Hepatic stellate cell (primary cell): ENCODE measurements at regions not wholly inside any gene's neighbourhood (a gene's known extent, or its start where the extent isn't known, plus 50 kb on each side); places are given as distances from the start of the nearest gene placed in this dataset.

Experiments used
- DNase-seq: peaks from one replicate; pipeline ENCODE4 v3.0.0; 2011; ENCODE audit warnings: low spot score

GRCh38 chr15:96222981-96223380, 107.5 kb upstream of the NR2F2 start:
- no peak for DNase-seq

GRCh38 chr15:96223939-96224338, 106.6 kb upstream of the NR2F2 start:
- no peak for DNase-seq

- DNase-seq, result no peak
Measured at GRCh38 chr15:96225642-96226259, 104.7 kb upstream of the NR2F2 start.

GRCh38 chr15:96230526-96231181, 99.8 kb upstream of the NR2F2 start:
- DNase-seq, result no peak

- DNase-seq, result no peak
Measured at GRCh38 chr15:96232335-96232734, 98.2 kb upstream of the NR2F2 start.

- DNase-seq, result no peak
Measured at GRCh38 chr15:96234109-96234892, 96.2 kb upstream of the NR2F2 start.

- no peak for DNase-seq
Measured at GRCh38 chr15:96237002-96237401, 93.5 kb upstream of the NR2F2 start.

GRCh38 chr15:96242761-96243160, 87.7 kb upstream of the NR2F2 start:
- DNase-seq, result no peak

- no peak for DNase-seq
Measured at GRCh38 chr15:96243701-96244100, 86.8 kb upstream of the NR2F2 start.

GRCh38 chr15:96245252-96245651, 85.2 kb upstream of the NR2F2 start:
- DNase-seq, result no peak

GRCh38 chr15:96246057-96246456, 84.4 kb upstream of the NR2F2 start:
- no peak for DNase-seq

GRCh38 chr15:96247621-96248305, 82.7 kb upstream of the NR2F2 start:
- DNase-seq, result no peak

GRCh38 chr15:96252148-96252547, 78.4 kb upstream of the NR2F2 start:
- DNase-seq, result no peak

- DNase-seq, result no peak
Measured at GRCh38 chr15:96253006-96253747, 77.3 kb upstream of the NR2F2 start.

- DNase-seq, result no peak
Measured at GRCh38 chr15:96254173-96254572, 76.3 kb upstream of the NR2F2 start.

- no peak for DNase-seq
Measured at GRCh38 chr15:96255599-96255998, 74.9 kb upstream of the NR2F2 start.

GRCh38 chr15:96261575-96262034, 68.9 kb upstream of the NR2F2 start:
- no peak for DNase-seq

- no peak for DNase-seq
Measured at GRCh38 chr15:96262097-96262496, 68.4 kb upstream of the NR2F2 start.

- DNase-seq, result no peak
Measured at GRCh38 chr15:96262549-96263489, 67.7 kb upstream of the NR2F2 start.

GRCh38 chr15:96264351-96264798, 66.1 kb upstream of the NR2F2 start:
- no peak for DNase-seq
